GM19025 (cell line): ENCODE measurements at regions not wholly inside any gene's neighbourhood (a gene's known extent, or its start where the extent isn't known, plus 50 kb on each side); places are given as distances from the start of the nearest gene placed in this dataset.
"Not testable (repeated sequence)": the region's sequence is repeated elsewhere in the genome, so short reads cannot be mapped to it uniquely, and the experiment has no call there.

ENCODE experiments used
- ATAC-seq: cut with Tn5 transposase; IDR thresholded peaks from one replicate; pipeline ENCODE4 v1.9.1; 2021; ENCODE audit warnings: mild to moderate bottlenecking, low read depth, moderate library complexity; ENCODE audit not compliant: unreplicated experiment

GRCh38 chr2:90355546-90355945, 1664.1 kb downstream of the RPIA start:
- ATAC-seq = not testable (repeated sequence)

- not testable (repeated sequence) for ATAC-seq
These were observed 1667.9 kb downstream of the RPIA start for GRCh38 chr2:90359344-90359743.

GRCh38 chr2:90359887-90360730, 1668.6 kb downstream of the RPIA start:
- ATAC-seq = not testable (repeated sequence)

GRCh38 chr2:90360731-90361035, 1669.2 kb downstream of the RPIA start:
- not testable (repeated sequence) for ATAC-seq
